ENCODE measurements at regions not wholly inside any gene's neighbourhood (a gene's known extent, or its start where the extent isn't known, plus 50 kb on each side); places are given as distances from the start of the nearest gene placed in this dataset.
"Not testable (repeated sequence)": the region's sequence is repeated elsewhere in the genome, so short reads cannot be mapped to it uniquely, and the experiment has no call there.

DNA sequence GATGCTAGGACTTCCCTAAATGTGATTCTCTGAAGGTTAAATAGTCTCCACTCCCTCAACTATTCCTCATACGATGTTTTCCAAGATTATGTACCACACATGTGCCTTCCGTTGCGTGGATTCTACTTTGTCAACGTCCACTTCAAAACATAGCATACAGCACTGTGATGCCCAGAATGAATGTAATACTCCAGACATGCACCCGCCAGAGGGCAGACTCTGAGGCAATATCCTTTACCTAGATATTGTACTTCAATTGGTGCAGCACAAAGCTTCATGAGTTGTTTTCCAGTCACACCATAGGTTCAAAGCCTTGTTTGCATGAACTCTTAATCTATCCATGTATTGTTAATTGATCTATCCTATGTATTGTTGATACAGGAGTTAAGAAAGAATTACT lies 201.0 kb upstream of the NABP1 start:
- DNase-seq (ENCODE audit: low read depth): no peak

DNA sequence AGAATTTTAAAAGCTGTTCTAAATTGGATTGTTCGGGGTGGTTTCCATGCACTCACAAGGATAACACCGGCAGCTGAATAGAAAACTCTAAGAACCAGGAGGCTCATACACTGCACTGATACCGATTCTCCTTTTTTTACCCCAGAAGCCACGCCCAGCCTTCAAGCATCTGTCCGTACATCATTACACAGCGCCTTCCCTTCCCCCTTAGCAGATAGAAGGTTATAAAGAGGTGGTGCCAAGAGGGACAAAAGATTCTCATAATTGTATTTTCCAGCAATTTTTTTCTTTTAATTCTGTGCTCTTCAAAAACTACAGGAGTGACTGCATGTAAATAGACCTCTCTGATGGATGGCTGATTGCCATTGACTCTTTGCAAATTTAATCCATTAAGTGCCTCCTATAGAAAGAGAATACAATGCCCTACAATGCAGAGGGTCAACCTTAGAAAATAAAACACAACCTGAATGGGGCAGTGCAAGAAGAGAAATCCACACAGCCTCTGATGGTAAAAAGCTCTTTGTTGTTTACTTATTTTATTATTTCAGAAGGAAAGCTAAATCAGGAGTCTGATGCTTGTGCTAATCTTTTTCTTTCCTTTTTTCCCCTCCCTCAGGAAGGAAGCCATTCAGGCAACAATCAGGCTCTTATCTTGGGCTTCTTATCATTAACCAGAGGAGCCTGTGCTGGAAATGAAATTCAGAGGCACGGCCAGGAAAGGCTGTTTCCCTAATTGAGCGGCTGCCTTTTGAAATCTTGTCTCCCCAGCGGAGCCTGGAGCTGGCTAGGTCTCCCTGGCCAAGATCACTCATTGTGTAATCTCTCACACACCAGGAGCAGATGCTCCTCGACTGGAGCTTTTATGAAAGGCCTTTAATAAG lies 198.9 kb upstream of the NABP1 start:
- no peak for DNase-seq (ENCODE audit: low read depth)

DNA sequence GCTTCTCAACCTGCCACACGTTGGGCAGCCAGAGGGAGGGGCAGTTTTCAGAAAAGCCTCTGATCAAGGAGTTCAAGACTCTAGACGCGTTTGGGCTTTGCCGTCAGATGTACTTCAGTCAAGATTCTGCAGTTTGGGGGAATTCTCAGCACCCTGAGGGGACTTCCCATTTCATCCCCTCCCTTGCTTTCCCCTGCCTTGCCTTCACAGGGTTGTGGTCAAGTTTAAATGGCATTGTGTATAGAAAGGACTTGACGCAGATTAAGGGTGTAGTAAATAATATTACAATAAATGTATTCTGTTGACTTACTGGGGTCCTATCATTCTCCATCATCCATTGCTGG lies 198.3 kb upstream of the NABP1 start:
- no peak for DNase-seq (ENCODE audit: low read depth)

DNA sequence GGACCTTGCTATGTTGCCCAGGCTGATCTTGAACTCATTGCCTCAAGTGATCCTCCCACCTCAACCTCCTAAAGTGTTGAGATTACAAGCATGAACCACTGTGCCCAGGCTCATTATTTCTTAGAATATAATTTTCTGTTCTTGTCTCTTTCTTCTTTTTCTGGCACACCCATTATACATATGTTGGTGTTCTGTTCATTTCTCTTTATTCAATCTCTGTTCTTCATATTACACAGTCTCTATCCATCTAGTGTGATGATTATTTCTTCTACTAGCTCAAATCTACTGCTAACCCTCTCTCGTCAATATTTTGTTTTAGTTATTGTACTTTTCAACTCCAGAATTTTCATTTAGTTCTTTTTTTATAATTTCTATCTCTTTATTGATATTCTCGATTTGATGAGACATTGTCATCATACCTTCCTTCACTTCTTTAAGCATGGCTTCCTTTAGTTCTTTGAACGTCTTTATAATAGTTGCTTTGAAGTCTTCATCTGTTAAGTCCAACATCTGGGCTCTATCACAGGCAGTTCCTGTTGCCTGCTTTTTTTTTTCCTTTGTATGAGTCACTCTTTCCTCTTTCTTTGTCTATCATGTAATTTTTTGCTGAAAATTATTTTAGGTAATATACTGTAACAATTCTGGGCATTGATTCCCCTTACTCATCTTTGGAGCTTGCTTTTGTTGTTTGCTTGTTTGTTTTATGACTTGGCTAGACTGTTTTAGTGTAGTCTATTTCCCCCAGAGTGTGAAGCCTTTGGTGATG lies 196.4 kb upstream of the NABP1 start:
- no peak for DNase-seq (ENCODE audit: low read depth)

DNA sequence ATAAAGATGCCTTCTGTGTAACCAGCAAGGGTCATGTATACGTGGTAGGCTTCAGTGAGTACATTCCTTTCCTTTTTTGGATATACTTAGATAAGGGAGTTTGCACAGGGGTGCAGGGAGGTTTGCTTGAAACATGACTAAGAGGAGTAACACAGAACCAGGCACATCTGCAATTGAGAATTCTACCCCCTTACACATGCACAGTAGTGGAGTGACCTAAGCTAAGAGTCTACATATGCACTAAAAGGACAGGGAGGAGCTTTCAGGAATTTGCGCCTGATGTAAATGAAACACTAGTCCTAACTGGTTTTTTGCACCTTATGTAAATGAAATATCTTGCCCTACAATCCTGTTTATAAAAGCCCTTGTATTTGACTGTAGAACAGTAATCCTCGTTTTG lies 194.8 kb upstream of the NABP1 start:
- no peak for DNase-seq (ENCODE audit: low read depth)

DNA sequence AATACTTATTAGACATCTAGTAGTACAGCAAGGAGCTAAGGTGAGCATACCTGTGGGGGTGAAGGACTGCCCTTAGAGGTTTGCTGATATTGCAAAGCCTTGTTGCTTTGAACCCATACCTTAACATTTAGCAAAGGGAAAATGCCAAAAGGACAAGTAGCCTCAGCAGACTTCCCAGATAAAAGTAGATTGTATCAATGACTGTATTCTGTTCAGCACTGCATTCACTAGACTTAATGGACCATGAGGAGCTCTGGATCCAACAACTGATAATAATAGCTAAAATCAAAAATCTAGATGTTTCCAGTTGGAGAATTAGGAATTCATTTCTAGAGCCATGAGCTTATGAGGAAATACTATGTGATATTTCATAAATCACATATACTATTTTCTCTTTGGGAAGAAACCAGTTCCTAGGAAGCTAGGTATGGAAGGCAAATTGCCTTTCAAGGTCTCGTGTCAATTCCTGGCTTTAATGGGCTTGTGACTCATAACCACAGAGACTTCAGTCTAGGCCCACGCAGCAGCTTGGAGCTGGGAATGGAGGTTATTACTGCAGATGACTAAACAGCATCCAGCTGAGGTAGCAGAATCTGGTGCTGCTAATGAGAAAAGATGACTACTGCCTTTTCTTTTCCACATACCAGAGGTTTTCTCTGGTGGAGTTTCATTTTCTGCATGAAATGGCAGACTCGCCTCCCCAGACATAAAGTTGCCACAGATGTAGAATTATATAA lies 191.2 kb upstream of the NABP1 start:
- peak; percentile 97 for DNase-seq (ENCODE audit: low read depth)

DNA sequence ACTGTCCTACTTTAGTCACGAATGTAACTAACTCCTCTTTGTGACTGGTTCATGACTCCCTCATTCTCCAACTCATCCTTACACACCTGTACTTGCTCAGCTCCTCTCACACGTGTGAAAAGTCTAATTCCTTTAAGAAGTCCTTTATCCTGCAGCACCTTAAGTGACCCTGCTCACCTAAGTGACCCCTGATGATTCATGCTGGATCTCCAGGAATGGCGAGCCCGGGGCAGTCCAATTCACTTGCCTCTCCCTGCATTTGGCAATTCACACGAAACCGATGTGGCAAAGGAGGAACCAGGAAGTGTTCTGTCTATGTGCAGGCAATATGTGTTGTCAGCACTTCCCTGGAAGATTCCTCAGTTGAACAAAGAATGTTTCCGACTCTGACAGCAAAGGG lies 189.8 kb upstream of the NABP1 start:
- no peak for DNase-seq (ENCODE audit: low read depth)

DNA sequence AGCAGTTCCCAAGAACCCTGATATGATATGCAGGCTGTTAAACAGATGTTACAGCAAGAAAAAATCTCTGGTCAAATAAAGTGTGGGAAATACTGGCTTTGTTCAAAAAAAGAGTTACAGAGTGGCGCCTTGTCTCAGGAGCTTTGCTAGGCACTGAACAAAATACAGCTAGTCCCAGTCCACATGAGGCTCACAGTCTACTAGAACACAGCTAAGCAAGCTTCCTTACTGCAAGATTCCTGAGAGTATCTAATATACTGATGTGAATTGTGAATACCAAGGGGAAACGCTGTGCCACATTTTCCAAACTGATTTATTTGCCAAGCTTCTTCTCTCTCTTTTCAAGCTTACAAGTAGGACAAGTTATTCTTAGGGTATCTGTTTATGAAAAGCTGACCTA lies 188.8 kb upstream of the NABP1 start:
- DNase-seq (ENCODE audit: low read depth): no peak

DNA sequence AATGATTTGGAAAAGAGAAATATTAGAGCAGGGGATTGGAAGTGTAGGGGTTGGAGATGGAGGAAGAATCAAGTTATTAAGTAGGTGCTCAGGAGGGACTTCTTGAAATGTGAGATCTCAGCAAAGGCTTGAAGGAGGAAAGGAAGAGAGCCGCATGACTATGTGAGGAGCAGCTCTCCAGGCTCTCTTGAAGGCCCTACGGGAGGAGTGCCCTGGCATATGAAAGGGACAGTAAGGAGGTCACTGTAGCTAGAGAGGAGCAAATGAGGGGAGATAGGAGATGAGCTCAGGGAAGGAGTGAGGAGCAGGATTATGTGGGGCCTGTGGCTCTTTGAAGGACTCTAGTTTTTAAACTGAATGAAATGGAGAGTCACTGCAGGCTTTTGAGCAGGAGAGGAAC lies 181.1 kb upstream of the NABP1 start:
- DNase-seq (ENCODE audit: low read depth): no peak

DNA sequence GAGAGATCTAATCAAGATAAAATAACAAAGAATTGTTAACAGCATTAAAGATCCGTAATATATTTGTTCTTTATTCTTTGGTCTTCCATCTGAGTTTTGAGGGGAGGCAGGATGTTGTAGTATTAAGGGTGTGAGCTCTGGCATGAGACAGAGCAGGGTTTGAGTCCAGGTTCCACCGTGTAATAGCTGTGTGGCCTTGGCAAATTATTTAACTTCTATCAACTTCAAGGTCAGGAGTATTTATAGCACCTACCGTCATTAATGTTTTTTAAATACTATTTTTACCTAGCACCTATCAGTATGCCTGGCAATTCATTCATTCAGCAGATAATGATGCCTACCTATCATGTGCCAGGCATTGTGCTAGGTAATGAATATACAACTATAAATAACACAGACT lies 180.1 kb upstream of the NABP1 start:
- no peak for DNase-seq (ENCODE audit: low read depth)

DNA sequence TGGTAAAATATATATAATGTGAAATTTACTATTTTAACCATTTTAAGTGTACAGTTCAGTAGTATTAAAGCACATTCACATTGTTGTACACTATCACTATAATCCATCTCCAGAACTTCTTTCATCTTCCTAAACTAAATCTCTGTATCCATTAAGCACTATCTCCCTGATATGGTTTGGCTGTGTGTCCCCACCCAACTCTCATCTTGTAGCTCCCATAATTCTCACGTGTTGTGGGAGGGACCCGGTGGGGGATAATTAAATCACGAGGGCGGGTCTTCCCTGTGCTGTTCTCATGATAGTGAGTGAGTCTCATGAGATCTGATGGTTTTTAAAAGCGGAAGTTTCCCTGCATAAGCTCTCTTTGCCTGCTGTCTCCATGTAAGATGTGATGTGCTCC lies 178.9 kb upstream of the NABP1 start:
- no peak for DNase-seq (ENCODE audit: low read depth)

DNA sequence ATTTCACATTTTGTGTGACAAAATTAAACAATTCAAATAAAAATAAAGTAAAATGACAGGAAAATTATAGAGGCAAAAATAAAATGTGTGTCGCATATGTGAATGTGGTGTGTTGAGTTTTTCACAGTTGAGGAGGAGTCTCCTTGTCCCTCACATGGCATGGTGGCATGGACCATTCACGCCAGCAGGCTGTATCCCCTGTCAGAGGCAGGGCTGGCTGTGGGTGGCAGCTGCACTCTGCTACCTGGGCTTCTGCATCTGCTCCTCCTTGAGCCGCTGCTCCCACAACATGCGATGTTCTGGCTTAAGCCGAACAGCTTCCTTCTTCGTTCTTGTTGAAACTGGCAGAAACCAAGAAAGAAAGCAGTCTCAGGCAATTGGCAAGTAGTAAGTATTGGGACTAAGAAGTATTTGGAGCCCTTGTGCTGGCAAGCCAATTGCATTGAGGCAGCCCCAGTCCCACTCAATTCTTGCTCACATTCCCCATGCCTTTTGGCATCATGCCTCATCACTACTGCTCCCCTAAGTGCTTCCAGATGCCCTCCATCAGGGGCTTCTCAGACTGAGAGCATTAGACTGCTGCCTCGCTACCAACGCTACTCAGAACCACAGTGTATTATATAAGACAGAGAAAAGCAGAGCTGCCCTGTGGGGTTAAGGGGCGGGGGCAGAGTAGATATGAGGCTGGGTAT lies 177.9 kb upstream of the NABP1 start:
- DNase-seq (ENCODE audit: low read depth): no peak

DNA sequence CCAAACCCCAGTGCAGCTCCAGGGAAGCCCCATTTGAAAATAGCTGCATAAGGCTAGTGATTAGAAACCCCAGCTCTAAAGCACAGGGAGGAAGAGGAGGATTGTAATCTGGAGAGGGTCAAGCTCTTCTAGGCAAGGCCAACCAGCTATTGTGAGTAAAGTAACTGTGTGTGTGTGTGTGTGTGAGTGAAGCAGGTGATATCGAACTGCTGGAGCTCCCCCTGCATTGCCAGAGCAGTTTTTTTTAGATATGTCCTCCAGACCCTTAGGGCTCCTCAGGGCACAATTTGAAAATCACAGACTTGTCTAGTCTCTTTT lies 177.4 kb upstream of the NABP1 start:
- no peak for DNase-seq (ENCODE audit: low read depth)

DNA sequence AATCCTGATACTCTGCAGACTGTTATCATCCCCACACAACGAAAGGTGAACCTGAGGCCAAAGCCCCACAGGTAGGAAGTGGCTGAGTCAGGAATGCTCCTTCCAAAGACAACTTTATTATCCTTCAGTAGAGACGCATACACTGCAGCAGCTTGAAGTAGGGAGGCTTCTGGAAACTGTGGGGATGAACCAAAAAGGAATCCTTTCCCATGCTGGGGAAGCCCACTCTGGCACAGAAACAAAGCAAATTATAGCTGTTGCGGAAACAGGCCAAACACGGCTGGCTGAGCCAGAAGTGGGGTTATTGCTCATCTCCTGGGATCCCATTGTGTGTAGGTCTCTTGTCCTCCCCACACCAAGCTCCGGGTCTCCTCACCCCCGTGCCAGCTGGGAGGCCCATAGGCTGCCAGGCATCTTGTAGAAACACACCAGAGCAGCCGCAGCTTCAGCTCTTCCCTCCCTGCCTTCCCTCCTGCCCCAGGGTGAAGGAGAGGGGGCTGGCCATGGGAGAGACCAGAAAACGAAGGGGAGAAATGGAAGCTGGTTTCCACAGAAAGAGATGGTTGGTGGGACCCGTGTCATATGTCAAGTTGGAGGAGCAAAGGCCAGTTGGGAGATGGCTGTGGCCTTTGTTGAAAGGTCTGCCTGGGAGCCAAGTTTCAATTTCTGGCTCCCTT lies 176.9 kb upstream of the NABP1 start:
- no peak for DNase-seq (ENCODE audit: low read depth)

DNA sequence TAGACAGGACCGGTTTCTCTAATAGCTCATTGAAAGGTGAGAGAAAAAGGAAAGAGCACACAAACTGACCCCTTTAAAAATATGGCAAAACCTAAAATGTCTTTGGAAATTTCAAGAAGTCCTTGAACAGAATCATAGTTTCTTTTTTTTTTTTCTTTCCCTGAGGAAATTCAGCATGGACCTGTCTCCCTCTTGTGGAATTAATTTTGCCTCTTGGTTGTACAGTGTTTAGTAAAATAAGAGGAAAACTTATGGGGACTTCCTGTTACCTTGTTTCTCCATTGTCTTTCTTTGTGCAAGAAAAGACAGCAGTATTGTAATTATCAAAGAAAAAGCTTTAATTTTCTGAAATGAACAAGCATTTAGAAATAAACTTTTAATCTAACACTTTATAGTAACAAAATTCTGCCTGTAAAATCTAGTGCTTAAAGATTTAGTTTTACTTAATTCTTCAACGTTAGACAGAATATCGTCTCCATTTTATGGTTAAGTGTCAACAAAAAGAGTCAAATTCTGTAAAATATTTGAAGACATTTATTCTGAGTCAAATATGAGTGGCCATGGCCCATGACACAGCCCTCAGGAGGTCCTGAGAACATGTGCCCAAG lies 176.3 kb upstream of the NABP1 start:
- DNase-seq (ENCODE audit: low read depth): peak; percentile 42

DNA sequence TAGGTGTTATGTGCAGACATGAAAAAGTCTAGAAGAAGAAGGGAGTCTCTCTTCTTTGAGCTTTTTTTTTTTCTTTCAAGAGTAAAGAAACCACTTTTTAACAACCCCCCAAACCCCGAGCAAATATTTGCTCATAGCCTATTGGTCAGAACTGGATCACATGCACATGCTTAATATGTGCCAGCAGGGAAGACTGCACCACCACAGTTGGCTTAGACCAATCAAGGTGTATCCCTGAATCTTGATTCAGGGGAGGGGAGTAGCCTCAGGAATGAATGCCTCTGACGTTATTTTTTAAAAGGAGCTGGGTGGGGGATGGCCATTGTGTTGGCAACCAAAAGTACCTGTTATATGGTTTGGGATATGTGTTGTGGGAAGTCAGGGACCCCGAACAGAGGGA lies 171.4 kb upstream of the NABP1 start:
- DNase-seq (ENCODE audit: low read depth): no peak

DNA sequence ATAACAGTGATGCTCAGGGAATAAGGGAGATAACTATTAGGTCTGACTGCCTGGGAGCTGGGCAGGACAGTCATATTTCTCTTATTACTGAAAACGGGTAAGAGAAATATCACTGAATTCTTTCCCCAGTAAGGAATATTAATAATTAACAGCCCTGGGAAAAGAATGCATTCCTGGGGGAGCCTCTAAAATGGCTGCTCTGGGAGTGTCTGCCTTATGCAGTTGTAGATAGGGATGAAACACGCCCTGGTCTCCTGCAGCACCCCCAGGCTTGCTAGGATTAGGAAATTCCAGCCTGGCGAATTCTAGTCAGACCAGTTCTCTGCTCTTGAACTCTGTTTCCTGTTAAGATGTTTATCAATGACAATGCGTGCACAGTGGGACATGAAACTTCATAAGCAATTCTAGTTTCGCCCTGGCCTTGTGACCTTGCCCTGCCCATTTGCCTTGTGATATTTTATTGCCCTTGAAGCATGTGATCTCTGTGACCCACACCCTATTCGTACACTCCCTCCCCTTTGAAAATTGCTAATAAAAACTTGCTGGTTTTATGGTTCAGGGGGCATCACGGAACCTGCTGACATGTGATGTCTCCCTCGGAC lies 170.6 kb upstream of the NABP1 start:
- DNase-seq (ENCODE audit: low read depth): not testable (repeated sequence)

DNA sequence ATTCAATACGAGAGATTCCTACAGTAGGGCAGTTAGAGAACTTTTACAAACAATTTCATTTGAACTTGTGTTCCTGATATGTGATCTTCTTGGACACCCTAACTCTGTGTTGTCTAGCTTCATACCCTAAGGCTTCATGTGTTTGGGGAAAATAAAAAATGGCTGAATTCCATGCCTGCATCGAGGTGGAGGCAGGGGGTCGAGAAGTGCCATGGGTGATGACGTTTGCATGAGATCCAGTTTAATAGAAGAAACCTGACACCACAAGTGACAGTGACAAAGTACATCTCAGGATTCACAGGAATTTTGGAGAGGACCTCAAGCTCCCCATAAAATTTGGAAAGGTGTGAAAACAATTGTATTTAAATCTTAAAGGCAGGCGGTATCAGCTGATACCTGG lies 169.2 kb upstream of the NABP1 start:
- DNase-seq (ENCODE audit: low read depth): no peak

DNA sequence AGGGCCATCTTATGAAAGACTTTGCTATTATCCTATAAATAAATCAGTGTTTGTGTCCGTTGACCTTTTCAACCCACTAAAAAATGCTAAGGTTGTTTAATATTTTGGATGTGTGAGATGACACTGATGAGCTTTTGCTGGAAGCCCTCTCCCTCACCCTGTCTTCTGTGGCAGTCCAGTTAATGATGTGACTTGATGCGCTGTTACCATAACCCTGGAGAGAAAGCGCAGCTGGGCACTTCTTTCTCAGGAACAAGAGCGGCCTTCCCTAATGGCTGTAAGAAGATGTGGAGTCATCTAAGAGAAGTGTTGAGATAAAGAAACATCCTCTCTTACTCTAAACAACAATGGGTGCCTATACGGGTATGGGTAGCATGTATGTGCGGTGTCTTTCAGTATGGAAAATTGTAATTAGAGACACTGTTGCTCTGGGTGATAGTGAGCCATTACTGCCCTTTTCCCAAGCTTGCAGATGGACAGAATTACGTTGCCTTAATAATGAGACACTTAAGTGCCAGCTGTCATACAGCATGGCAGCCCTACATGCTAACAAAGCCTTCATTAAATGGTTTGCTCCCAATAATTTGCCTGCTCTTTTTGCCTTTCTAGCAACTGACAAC lies 165.6 kb upstream of the NABP1 start:
- DNase-seq (ENCODE audit: low read depth): no peak

DNA sequence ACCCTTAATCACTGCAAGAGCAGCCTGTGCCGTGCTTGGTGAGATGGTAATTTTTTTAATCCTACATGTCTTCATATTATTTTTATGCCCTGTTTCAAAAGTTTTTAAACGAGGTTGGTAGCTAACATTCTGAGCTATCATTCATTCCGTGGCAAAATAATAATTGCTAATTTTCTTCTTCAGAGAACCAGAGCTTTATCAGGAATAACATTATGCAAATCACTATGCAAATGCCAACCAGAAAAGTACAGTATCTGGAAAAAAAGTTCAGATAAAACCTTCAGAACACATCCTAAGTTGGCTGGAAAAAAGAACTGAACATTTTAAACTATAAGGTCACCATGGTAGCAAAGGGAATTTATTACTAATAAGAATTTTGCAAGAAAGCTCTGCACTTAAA lies 165.1 kb upstream of the NABP1 start:
- no peak for DNase-seq (ENCODE audit: low read depth)

DNA sequence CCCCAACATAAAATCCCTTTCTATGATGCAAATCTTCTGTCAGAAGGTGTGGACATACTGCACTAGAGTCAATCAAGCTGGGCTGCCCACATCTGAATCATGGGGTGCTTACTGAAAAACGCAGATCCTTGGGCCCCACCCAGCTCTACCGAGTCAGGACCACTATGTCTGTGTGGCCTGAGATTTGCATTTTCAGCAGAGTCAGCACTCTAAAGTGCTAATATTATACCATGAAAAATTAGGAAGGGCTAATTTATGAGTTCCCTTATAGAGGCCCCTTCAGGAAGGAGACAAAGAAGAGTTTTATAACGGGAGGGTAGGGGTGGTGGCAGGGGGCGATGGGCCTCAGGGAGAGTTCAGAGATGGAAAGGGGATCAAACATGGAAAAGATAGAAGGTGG lies 163.3 kb upstream of the NABP1 start:
- no peak for DNase-seq (ENCODE audit: low read depth)

All from HS-5 (cell line).